ENCODE measurements at regions not wholly inside any gene's neighbourhood (a gene's known extent, or its start where the extent isn't known, plus 50 kb on each side); places are given as distances from the start of the nearest gene placed in this dataset.
A peak's percentile ranks its signal among the peaks of the same experiment; 100 is the strongest.

DNA sequence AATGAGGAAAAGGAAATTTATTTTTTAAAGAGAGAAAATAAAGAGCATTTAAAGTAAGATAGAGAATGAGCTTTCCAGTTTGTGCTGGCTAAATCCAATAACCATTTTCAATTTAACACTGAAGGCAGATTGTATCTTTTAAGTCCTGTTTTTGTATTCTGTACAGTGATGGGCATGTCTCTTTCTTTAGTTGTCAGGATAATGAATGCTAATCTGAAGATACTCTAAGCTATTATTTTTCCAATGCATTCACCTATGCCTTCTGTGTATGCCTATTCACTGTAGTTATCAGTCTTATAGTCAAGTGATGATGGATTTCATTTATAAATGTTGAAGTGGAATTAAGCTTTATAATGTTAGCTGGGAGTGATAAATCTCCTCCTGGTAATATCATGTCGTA is 101.4 kb downstream of the DYNAP start (continued):
- TF ChIP-seq HDAC2 (IDR thresholded peaks at IDR 0.05) (no peak), GATA3 (IDR thresholded peaks at IDR 0.05; ENCODE audit: borderline replicate concordance) (no peak), ESRRA (IDR thresholded peaks at IDR 0.05; ENCODE audit: borderline replicate concordance, low read length) (no peak)

DNA sequence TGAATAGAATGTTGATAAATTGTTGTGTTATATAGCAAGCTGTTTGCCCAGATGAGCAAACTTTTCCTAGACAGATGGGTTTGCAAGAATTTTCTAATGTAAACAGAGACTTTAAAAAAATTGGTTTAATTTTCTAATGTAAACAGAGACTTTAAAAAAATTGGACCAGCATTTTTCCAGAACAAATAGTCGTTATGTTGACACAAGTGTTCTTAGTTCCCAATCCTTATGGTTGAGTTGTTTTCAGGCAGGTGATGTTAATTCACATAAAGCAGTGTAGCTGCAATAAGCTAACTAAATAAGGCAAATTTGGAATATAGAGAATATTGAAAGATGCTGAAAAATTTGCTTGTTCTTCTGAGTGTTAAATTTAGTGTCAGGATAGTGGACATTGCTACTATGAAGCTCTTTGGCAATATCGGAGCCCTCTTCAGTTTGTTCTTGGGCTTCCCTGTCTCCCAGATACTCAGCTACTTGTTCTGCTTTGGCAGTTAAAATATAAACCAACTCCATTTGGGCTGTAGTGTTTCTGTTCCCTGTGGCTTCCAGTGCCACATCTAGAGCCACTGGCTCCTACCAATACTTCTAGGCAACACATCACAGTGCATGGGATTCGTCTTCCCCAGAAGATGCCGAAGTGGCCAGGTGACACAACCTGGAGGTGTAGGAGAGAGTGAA is 105.7 kb downstream of the DYNAP start:
- ChIA-PET CTCF (no interaction called here), POLR2A (no interaction called here)
- no peaks in the 10 kb centered on the region for H3K9me3 ChIP-seq
- ATAC-seq = no peak
- H3K4me2 ChIP-seq = peak overlapping the region; percentile 35; the same call in 1 of the 3 replicates
- no peak for TF ChIP-seq MAFK (IDR thresholded peaks at IDR 0.05; ENCODE audit: partially characterized antibody)
- TF ChIP-seq JUNB (IDR thresholded peaks at IDR 0.05) = peak; percentile 34
- no peak for TF ChIP-seq KDM1A (IDR thresholded peaks at IDR 0.05; ENCODE audit: low read depth)
- H3K4me1 ChIP-seq = peaks cover 12% of the 10 kb centered on the region; the same call in 2 of the 3 replicates
- 65% methylated on average over 4 of the region's 4 CpGs for WGBS (ENCODE audit: missing lambda C conversion rate)
- no peak for DNase-seq (ENCODE audit: low read depth in 1 of 2, low spot score in 1 of 2)
- FAIRE-seq = no peak
- no peak overlapping the region for H3K4me3 ChIP-seq
- peak overlapping the region in 1 of 2 experiments; percentile 41; a peak in 1 of 6 replicates for H3K27ac ChIP-seq

DNA sequence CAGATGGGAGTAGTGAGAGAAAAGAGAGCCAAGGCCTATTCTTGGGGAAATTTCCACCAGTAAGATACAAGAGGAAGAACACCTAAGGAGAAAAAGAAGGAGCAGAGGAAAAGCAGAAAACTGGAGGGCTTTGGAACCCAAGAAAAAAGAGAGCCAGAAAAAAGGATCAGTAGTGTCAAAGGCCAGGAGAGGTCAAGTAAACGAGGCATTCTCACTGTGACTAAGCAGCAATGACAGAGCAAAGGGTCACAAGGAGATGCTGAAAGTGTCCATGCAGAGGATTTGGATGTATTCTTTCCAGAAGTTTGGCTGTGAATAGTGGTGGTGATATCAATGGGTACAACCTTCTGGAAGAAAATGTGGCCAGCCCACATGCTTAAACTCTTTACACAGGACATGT is 109.5 kb downstream of the DYNAP start:
- CTCF ChIA-PET = no interaction called here
- POLR2A ChIA-PET = no interaction called here
- FAIRE-seq = no peak

DNA sequence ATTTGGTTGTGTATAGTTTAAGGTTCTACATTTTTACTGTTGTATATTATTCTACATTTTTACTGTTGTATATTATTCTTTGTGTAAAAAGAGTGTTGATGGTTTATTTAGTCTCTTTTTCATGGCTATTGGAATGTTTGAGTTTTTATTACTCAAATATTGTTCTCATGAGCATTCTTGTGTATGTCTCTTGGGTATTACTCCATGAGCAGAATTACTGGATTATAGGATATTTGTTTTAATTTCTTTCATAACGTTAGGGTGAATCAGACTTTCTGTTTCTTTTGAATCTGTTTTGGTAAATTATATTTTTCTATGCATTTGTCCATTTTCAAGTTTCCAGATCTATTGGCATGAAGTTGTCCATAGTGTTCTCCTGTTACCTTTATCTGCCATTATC is 111.6 kb downstream of the DYNAP start:
- WGBS (ENCODE audit: missing lambda C conversion rate) = 54% methylated on average over 1 of the region's 1 CpG
- ATAC-seq = no peak
- ChIA-PET CTCF (no interaction called here), POLR2A (no interaction called here)
- Histone ChIP-seq H3K4me2 (no peak overlapping the region), H3K4me1 (no peaks in the 10 kb centered on the region), H3K4me3 (no peak overlapping the region), H3K9me3 (no peaks in the 10 kb centered on the region), H3K27ac (no peak overlapping the region)
- DNase-seq (ENCODE audit: low read depth in 1 of 2, low spot score in 1 of 2) = no peak
- no peak for FAIRE-seq
- TF ChIP-seq HOXA7 (CRISPR knock-in tag; IDR thresholded peaks at IDR 0.05) (no peak), CBX8 (IDR thresholded peaks at IDR 0.05) (no peak), SREBF2 (IDR thresholded peaks at IDR 0.05) (no peak), NFE2L2 (conservative IDR thresholded peaks at IDR 0.05; ENCODE audit: low read length) (no peak)
- TF ChIP-seq, protein P1, sequence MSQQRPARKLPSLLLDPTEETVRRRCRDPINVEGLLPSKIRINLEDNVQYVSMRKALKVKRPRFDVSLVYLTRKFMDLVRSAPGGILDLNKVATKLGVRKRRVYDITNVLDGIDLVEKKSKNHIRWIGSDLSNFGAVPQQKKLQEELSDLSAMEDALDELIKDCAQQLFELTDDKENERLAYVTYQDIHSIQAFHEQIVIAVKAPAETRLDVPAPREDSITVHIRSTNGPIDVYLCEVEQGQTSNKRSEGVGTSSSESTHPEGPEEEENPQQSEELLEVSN (IDR thresholded peaks at IDR 0.05; ENCODE audit: borderline replicate concordance, low read depth) = no peak

More for the DNA sequence above, 109.5 kb downstream of the DYNAP start:
- Histone ChIP-seq H3K4me1 (peaks cover 12% of the 10 kb centered on the region; the same call in 2 of the 3 replicates), H3K4me2 (no peak overlapping the region), H3K9me3 (no peaks in the 10 kb centered on the region), H3K27ac (peak overlapping the region in 1 of 2 experiments; percentile 21; a peak in 1 of 6 replicates), H3K4me3 (no peak overlapping the region)
- DNase-seq (ENCODE audit: low read depth in 1 of 2, low spot score in 1 of 2) (peak in 1 of 2 experiments; percentile 21), ATAC-seq (no peak)
- TF ChIP-seq ZC3H11A (IDR thresholded peaks at IDR 0.05) (no peak), HOXA7 (CRISPR knock-in tag; IDR thresholded peaks at IDR 0.05) (no peak), TP53 (CRISPR knock-in tag; IDR thresholded peaks at IDR 0.05) (no peak), NFE2L2 (conservative IDR thresholded peaks at IDR 0.05; ENCODE audit: low read length) (no peak), HEYL (CRISPR knock-in tag; IDR thresholded peaks at IDR 0.05) (no peak), CBX2 (IDR thresholded peaks at IDR 0.05; ENCODE audit: borderline replicate concordance, low read depth) (no peak), ZSCAN20 (CRISPR knock-in tag; IDR thresholded peaks at IDR 0.05) (no peak), NPAS2 (CRISPR knock-in tag; IDR thresholded peaks at IDR 0.05; ENCODE audit: borderline replicate concordance) (no peak), MAZ (IDR thresholded peaks at IDR 0.05; ENCODE audit: borderline replicate concordance, low read depth, low read length) (no peak), SMC3 (IDR thresholded peaks at IDR 0.05) (no peak), RARB (CRISPR knock-in tag; IDR thresholded peaks at IDR 0.05) (no peak)
- TF ChIP-seq, protein P2, sequence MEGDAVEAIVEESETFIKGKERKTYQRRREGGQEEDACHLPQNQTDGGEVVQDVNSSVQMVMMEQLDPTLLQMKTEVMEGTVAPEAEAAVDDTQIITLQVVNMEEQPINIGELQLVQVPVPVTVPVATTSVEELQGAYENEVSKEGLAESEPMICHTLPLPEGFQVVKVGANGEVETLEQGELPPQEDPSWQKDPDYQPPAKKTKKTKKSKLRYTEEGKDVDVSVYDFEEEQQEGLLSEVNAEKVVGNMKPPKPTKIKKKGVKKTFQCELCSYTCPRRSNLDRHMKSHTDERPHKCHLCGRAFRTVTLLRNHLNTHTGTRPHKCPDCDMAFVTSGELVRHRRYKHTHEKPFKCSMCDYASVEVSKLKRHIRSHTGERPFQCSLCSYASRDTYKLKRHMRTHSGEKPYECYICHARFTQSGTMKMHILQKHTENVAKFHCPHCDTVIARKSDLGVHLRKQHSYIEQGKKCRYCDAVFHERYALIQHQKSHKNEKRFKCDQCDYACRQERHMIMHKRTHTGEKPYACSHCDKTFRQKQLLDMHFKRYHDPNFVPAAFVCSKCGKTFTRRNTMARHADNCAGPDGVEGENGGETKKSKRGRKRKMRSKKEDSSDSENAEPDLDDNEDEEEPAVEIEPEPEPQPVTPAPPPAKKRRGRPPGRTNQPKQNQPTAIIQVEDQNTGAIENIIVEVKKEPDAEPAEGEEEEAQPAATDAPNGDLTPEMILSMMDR (IDR thresholded peaks at IDR 0.05) = no peak
- 10% methylated on average over 1 of the region's 1 CpG for WGBS (ENCODE audit: missing lambda C conversion rate)

Measured in A549 (cell line).